Spleen (tissue), 11 donors: ENCODE measurements at regions not wholly inside any gene's neighbourhood (a gene's known extent, or its start where the extent isn't known, plus 50 kb on each side); places are given as distances from the start of the nearest gene placed in this dataset.

Experiments used
- DNase-seq: peaks from one replicate; pipeline ENCODE4 v3.0.0-alpha.2; 2020
- H3K27ac ChIP-seq, 8 donors: fragments of 200-600 bp; sonication (generic) in 7 of 8; 1 replicate in 4 of 8; 2 replicates in 4 of 8; pipeline versions ENCODE4 v1.5.0 to v1.8.0; 2016 to 2021; ENCODE audit warnings: inconsistent platforms in 4 of 8, mild to moderate bottlenecking in 4 of 8, moderate library complexity in 1 of 8
- H3K27me3 ChIP-seq, 7 donors: fragments of 200-600 bp; sonication (generic) in 6 of 7; replicated peaks in 1 of 7; 1 replicate in 4 of 7; 2 replicates in 3 of 7; pipeline versions ENCODE4 v1.5.0 to v1.8.0; 2016 to 2021; ENCODE audit warnings: inconsistent platforms in 3 of 7, mild to moderate bottlenecking in 1 of 7
- H3K36me3 ChIP-seq, 6 donors: fragments of 200-600 bp; sonication (generic) in 5 of 6; 1 replicate in 4 of 6; 2 replicates in 2 of 6; pipeline versions ENCODE4 v1.5.0 to v1.8.0; 2016 to 2021; ENCODE audit warnings: inconsistent platforms in 2 of 6
- H3K4me1 ChIP-seq, 6 donors: fragments of 200-600 bp; sonication (generic) in 5 of 6; 1 replicate in 3 of 6; 2 replicates in 3 of 6; pipeline versions ENCODE4 v1.5.0 to v1.8.0; 2016 to 2021; ENCODE audit warnings: inconsistent platforms in 3 of 6
- H3K4me3 ChIP-seq, 8 donors: fragments of 200-600 bp; sonication (generic) in 7 of 8; 1 replicate in 4 of 8; 2 replicates in 4 of 8; pipeline versions ENCODE4 v1.5.0 to v1.8.0; 2016 to 2021; ENCODE audit warnings: inconsistent platforms in 4 of 8, mild to moderate bottlenecking in 4 of 8, moderate library complexity in 2 of 8
- H3K9me3 ChIP-seq, 8 donors: fragments of 200-600 bp; sonication (generic) in 7 of 8; 1 replicate in 4 of 8; 2 replicates in 4 of 8; pipeline versions ENCODE4 v1.5.0 to v1.8.0; 2016 to 2021; ENCODE audit warnings: inconsistent platforms in 4 of 8
- POLR2A ChIP-seq, 3 donors: fragments of 450-650 bp; IDR thresholded peaks; one replicate each; pipeline ENCODE4 v1.5.1; 2017; ENCODE audit warnings: antibody characterized with exemption in 3 of 3, mild to moderate bottlenecking in 1 of 3
- POLR2AphosphoS5 ChIP-seq, 3 donors: sonication (generic); formaldehyde crosslinking; IDR thresholded peaks; one replicate each; pipeline ENCODE4 v1.5.1; 2017; ENCODE audit warnings: antibody characterized with exemption in 3 of 3
- WGBS, 5 donors: extraction: QIAGEN DNeasy Blood & Tissue Kit in 3 of 5; methylation state at CpG; one replicate each; pipeline versions ENCODE4 v1.1.5 to v1.1.7; 2013 to 2018; 5-methylcytosine and 5-hydroxymethylcytosine counted together
- intact Hi-C: fragments of 100-400 bp; cut with DNase I; formaldehyde crosslinking; loops from one replicate; pipeline ENCODE4 v1.15.0; 2023; ENCODE audit warnings: low total_unique reads
- TF ChIP-seq, protein P1 (sequence below), 11 experiments: fragments of 200-600 bp in 7 of 11; fragments of 450-650 bp in 4 of 11; sonication (generic) in 4 of 11; IDR thresholded peaks in 8 of 11; conservative IDR thresholded peaks in 3 of 11; 1 replicate in 7 of 11; 2 replicates in 4 of 11; pipeline versions ENCODE4 v1.4.0 to v1.8.0; 2016 to 2021; ENCODE audit warnings: antibody characterized with exemption in 11 of 11, inconsistent platforms in 4 of 11, mild to moderate bottlenecking in 1 of 11
- donor health status: healthy with polysubstance abuse.
- donor health status: DM: no; HTN: no; CAD: no; lungs with moderate emphysema.
- donor health status: DM: no; HTN: no; CAD: no.
- donor health status: Bipolar disorder and iron deficiency.
- donor health status: healthy.
- donor health status: DM: no; HTN: no; CAD: no.
- donor health status: DM: yes; HTN: yes; CAD: no.

DNA sequence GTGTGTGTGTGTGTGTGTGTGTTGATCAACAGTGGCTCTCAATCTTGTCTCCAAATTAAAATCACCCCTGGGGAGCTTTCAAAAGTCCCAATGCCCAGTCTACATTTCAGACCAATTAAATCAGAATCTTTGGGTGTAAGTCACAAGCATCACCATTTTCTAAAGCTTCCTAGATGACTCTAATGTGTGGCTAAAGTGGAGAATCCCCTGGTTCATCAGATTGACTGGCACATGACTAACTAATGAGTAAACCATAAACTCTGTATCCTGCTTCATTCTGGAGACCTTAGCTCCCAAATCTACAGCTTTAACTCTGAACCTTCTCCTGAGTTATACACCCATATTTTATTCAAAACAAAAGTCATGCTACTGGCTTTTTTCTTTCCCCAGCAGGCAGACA is 131.3 kb downstream of the SUCLA2 start:
- Histone ChIP-seq H3K4me1 (no peaks in the 10 kb centered on the region), H3K9me3 (peaks cover 3 to 29% (median 22%) of the 10 kb centered on the region in 8 donors), H3K27me3 (no peaks in the 10 kb centered on the region), H3K36me3 (no peaks in the 10 kb centered on the region), H3K4me3 (no peak overlapping the region), H3K27ac (no peak overlapping the region)
- intact Hi-C loops, result no loop called here
- DNase-seq, result no peak
- no peak for TF ChIP-seq POLR2AphosphoS5 (IDR thresholded peaks at IDR 0.05)
- no peak for TF ChIP-seq POLR2A (IDR thresholded peaks at IDR 0.05)
- TF ChIP-seq, protein P1, sequence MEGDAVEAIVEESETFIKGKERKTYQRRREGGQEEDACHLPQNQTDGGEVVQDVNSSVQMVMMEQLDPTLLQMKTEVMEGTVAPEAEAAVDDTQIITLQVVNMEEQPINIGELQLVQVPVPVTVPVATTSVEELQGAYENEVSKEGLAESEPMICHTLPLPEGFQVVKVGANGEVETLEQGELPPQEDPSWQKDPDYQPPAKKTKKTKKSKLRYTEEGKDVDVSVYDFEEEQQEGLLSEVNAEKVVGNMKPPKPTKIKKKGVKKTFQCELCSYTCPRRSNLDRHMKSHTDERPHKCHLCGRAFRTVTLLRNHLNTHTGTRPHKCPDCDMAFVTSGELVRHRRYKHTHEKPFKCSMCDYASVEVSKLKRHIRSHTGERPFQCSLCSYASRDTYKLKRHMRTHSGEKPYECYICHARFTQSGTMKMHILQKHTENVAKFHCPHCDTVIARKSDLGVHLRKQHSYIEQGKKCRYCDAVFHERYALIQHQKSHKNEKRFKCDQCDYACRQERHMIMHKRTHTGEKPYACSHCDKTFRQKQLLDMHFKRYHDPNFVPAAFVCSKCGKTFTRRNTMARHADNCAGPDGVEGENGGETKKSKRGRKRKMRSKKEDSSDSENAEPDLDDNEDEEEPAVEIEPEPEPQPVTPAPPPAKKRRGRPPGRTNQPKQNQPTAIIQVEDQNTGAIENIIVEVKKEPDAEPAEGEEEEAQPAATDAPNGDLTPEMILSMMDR (IDR thresholded peaks at IDR 0.05 in 8 of 11, conservative IDR thresholded peaks at IDR 0.05 in 3 of 11), result no peak

GRCh38 chr13:47865883-47866282 is 135.2 kb downstream of the SUCLA2 start:
- Histone ChIP-seq H3K9me3 (no peaks in the 10 kb centered on the region), H3K27me3 (no peaks in the 10 kb centered on the region), H3K36me3 (no peaks in the 10 kb centered on the region), H3K4me1 (no peaks in the 10 kb centered on the region), H3K4me3 (no peak overlapping the region), H3K27ac (no peak overlapping the region)
- no peak for DNase-seq
- WGBS, 5 donors, result 21 to 39% (median 32%) methylated on average over 3 of the region's 3 CpGs
- TF ChIP-seq POLR2A (IDR thresholded peaks at IDR 0.05) (no peak), POLR2AphosphoS5 (IDR thresholded peaks at IDR 0.05) (no peak)
- TF ChIP-seq, protein P1 (IDR thresholded peaks at IDR 0.05 in 8 of 11, conservative IDR thresholded peaks at IDR 0.05 in 3 of 11), result no peak
- intact Hi-C loops, result no loop called here

- no peak for DNase-seq
- no peak overlapping the region for H3K4me3 ChIP-seq
- TF ChIP-seq POLR2AphosphoS5 (IDR thresholded peaks at IDR 0.05) (no peak), POLR2A (IDR thresholded peaks at IDR 0.05) (no peak)
- TF ChIP-seq, protein P1 (IDR thresholded peaks at IDR 0.05 in 8 of 11, conservative IDR thresholded peaks at IDR 0.05 in 3 of 11), result no peak
- no peaks in the 10 kb centered on the region for H3K27me3 ChIP-seq
- 75 to 95% (median 92%) methylated on average over 3 of the region's 3 CpGs for WGBS, 5 donors
- no peaks in the 10 kb centered on the region for H3K4me1 ChIP-seq
- H3K9me3 ChIP-seq, result no peaks in the 10 kb centered on the region
- no peaks in the 10 kb centered on the region for H3K36me3 ChIP-seq
- intact Hi-C loops, result no loop called here
- H3K27ac ChIP-seq, result no peak overlapping the region
These were observed 138.2 kb downstream of the SUCLA2 start for GRCh38 chr13:47862841-47863240.

GRCh38 chr13:47859165-47859564 is 141.9 kb downstream of the SUCLA2 start:
- Histone ChIP-seq H3K36me3 (no peaks in the 10 kb centered on the region), H3K4me1 (no peaks in the 10 kb centered on the region), H3K4me3 (no peak overlapping the region), H3K27ac (no peak overlapping the region), H3K9me3 (no peaks in the 10 kb centered on the region), H3K27me3 (no peaks in the 10 kb centered on the region)
- WGBS, 5 donors, result 68 to 88% (median 77%) methylated on average over 1 of the region's 1 CpG
- intact Hi-C loops, result no loop called here
- no peak for TF ChIP-seq POLR2A (IDR thresholded peaks at IDR 0.05)
- TF ChIP-seq POLR2AphosphoS5 (IDR thresholded peaks at IDR 0.05), result no peak
- TF ChIP-seq, protein P1 (IDR thresholded peaks at IDR 0.05 in 8 of 11, conservative IDR thresholded peaks at IDR 0.05 in 3 of 11), result no peak
- DNase-seq, result no peak
